ENCODE measurements at regions not wholly inside any gene's neighbourhood (a gene's known extent, or its start where the extent isn't known, plus 50 kb on each side); places are given as distances from the start of the nearest gene placed in this dataset.

DNA sequence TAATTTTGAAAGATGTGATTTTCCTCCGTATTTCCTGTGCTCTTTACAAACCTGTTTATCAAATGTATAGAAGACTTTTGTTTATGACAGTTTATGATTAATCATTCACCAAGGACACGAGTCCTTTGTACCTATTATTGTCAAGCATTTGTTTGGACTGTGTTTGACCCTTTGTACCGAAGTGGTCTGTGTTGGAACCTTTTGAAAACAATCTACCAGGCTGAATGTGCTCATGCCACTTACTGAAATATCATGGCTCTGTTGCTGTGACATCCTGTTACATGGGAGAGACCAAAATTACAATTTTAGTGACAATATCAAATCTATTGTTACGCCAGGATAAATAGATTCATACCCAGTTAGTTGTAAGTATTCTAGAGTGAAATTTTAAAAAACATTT, 193.6 kb downstream of the IRS2 start:
- no peak overlapping the region for H3K4me3 ChIP-seq (ENCODE audit: low read depth, low read length)
- no peak for DNase-seq (ENCODE audit: low read depth)
- TF ChIP-seq, protein P1, sequence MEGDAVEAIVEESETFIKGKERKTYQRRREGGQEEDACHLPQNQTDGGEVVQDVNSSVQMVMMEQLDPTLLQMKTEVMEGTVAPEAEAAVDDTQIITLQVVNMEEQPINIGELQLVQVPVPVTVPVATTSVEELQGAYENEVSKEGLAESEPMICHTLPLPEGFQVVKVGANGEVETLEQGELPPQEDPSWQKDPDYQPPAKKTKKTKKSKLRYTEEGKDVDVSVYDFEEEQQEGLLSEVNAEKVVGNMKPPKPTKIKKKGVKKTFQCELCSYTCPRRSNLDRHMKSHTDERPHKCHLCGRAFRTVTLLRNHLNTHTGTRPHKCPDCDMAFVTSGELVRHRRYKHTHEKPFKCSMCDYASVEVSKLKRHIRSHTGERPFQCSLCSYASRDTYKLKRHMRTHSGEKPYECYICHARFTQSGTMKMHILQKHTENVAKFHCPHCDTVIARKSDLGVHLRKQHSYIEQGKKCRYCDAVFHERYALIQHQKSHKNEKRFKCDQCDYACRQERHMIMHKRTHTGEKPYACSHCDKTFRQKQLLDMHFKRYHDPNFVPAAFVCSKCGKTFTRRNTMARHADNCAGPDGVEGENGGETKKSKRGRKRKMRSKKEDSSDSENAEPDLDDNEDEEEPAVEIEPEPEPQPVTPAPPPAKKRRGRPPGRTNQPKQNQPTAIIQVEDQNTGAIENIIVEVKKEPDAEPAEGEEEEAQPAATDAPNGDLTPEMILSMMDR (IDR thresholded peaks at IDR 0.05; ENCODE audit: insufficient read depth, low read depth, low read length, missing control alignments), result no peak

- H3K4me3 ChIP-seq (ENCODE audit: low read depth, low read length), result no peak overlapping the region
- TF ChIP-seq, protein P1 (IDR thresholded peaks at IDR 0.05; ENCODE audit: insufficient read depth, low read depth, low read length, missing control alignments), result no peak
- no peak for DNase-seq (ENCODE audit: low read depth)
These were observed 198.7 kb downstream of the IRS2 start for GRCh38 chr13:109587689-109588088.

- no peak overlapping the region for H3K4me3 ChIP-seq (ENCODE audit: low read depth, low read length)
- DNase-seq (ENCODE audit: low read depth), result no peak
- TF ChIP-seq, protein P1 (IDR thresholded peaks at IDR 0.05; ENCODE audit: insufficient read depth, low read depth, low read length, missing control alignments), result no peak
These were observed 199.7 kb downstream of the IRS2 start for GRCh38 chr13:109586509-109587346.

DNA sequence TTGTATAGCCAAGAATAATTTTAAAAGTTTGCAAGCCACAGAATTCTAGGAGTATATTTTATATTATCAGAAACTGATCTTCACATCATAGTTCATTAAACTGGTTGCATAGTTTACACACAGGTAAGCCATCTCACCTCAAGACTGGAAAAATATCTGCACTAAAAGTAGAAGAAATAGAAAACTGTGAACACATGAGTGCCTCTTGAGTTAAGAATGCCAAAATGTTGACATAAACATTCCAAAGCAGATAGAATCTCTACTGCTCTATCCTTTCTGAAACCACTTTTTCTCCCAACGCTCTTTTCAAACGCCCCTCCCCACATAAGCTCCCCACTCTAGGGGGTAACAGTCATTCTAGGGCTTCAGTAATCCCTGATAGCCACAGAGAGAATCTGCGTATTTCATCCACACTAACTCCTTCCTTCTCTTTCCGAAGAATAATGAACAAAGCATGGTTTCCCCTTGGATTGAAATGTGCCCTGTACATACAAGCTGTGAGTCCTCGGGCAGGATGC, 201.5 kb downstream of the IRS2 start:
- TF ChIP-seq, protein P1 (IDR thresholded peaks at IDR 0.05; ENCODE audit: insufficient read depth, low read depth, low read length, missing control alignments), result no peak

DNA sequence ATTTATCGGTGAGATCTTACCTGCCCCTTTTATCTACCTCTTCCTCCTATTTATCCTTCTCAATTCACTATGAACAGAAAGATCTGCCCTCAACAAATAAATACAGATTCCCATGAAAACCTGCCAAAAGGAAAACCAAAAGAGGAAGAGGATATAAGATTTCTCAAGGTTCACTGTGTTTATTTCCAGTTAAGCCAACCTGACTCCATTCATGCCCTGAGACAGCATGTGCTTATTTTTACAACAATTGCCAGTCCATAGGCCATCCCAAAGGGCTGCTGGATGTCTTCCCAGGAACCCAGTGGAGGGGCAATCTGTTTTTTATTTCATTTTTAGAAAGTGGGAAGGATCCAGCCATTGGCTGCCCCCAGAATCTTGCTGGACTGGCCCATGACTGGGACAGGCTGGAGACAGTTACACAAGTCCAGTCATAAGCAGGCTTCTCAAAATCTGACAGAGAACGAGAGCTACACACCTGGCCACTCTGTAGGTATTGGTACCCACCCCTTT, 209.1 kb downstream of the IRS2 start:
- DNase-seq (ENCODE audit: low read depth), result no peak
- TF ChIP-seq, protein P1 (IDR thresholded peaks at IDR 0.05; ENCODE audit: insufficient read depth, low read depth, low read length, missing control alignments), result no peak
- no peak overlapping the region for H3K4me3 ChIP-seq (ENCODE audit: low read depth, low read length)

More for the DNA sequence above, 201.5 kb downstream of the IRS2 start:
- DNase-seq (ENCODE audit: low read depth), result no peak
- no peak overlapping the region for H3K4me3 ChIP-seq (ENCODE audit: low read depth, low read length)

DNA sequence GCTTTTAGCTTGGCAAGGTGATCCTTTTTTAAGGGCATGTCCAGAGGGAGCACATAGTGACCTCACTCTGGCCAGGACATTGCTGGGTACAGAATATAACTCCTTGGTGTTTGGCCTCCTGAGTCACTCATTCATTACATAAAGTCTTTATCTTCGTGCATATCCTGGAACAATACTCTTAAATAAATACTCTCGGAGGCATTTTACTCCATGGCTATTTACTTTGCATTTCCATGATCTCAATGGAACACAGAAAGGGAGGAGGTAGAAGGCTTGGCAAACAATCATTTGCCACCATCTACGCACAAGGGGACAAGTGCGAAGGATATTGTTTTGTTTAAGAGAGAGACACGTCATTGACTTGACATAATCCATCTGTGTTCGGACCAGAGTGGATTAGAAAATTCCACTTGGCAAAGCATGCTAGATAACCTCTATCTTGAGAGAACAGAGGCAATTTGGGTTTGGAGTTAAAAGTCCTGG, 210.0 kb downstream of the IRS2 start:
- TF ChIP-seq, protein P1 (IDR thresholded peaks at IDR 0.05; ENCODE audit: insufficient read depth, low read depth, low read length, missing control alignments), result no peak
- no peak overlapping the region for H3K4me3 ChIP-seq (ENCODE audit: low read depth, low read length)
- DNase-seq (ENCODE audit: low read depth), result no peak

Data from GM12865 (cell line).